Left lung (tissue), 4 donors: ENCODE measurements at regions not wholly inside any gene's neighbourhood (a gene's known extent, or its start where the extent isn't known, plus 50 kb on each side); places are given as distances from the start of the nearest gene placed in this dataset.

Experiments
- ATAC-seq: fragments of 200-7000 bp; cut with Tn5 transposase; one replicate; pipeline ENCODE4 v1.9.1; 2020; ENCODE audit warnings: moderate library complexity
- DNase-seq, 4 donors: peaks; one replicate each; pipeline ENCODE4 v3.0.0-alpha.2; 2013 to 2020
- H3K27ac ChIP-seq, 2 donors: fragments of 200-600 bp; sonication (generic) in 1 of 2; one replicate each; pipeline versions ENCODE4 v1.5.0 to v1.8.0; 2020 to 2021
- H3K27me3 ChIP-seq, 2 donors: fragments of 200-600 bp; sonication (generic) in 1 of 2; one replicate each; pipeline versions ENCODE4 v1.5.0 to v1.8.0; 2020 to 2021
- H3K36me3 ChIP-seq, 2 donors: fragments of 200-600 bp; sonication (generic) in 1 of 2; one replicate each; pipeline versions ENCODE4 v1.5.0 to v1.8.0; 2020 to 2021
- H3K4me1 ChIP-seq, 2 donors: fragments of 200-600 bp; one replicate each; pipeline ENCODE4 v1.8.0; 2021
- H3K4me3 ChIP-seq, 2 donors: fragments of 200-600 bp; sonication (generic) in 1 of 2; one replicate each; pipeline versions ENCODE4 v1.5.0 to v1.8.0; 2020 to 2021; ENCODE audit warnings: mild to moderate bottlenecking in 1 of 2
- H3K9me3 ChIP-seq, 2 donors: fragments of 200-600 bp; sonication (generic) in 1 of 2; one replicate each; pipeline versions ENCODE4 v1.5.0 to v1.8.0; 2020 to 2021
- intact Hi-C, 2 donors: fragments of 100-400 bp; cut with DNase I; formaldehyde crosslinking; loops; one replicate each; pipeline versions ENCODE4 v1.11.2 to v1.14.2; 2022
- TF ChIP-seq, protein P1 (sequence below), 2 donors: fragments of 200-600 bp; sonication (generic) in 1 of 2; IDR thresholded peaks; one replicate each; pipeline versions ENCODE4 v1.5.0 to v1.8.0; 2021; ENCODE audit warnings: antibody characterized with exemption in 2 of 2
- donor health status: DM: no; HTN: yes; CAD: no.
- donor health status: DM: no; HTN: no; CAD: no.

DNA sequence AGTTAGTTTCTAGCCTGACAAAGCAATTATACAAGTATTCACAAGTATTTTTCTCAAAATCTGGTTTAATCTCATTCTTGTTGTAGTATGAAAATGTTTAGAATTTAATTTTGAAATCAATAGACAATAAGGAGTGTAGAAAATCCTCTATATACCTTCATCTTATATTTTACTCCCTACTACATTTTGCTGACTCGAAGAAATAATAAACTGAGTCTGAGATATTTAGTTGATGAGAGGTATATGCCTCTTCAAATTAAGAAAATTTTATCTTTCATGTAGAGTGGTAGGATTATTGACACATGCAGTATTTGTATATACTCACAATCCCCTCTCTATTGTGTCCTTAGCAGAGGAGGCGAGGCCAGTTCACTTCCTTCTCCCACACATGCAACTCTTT lies 477.7 kb downstream of the MAN2A1 start:
- TF ChIP-seq, protein P1, sequence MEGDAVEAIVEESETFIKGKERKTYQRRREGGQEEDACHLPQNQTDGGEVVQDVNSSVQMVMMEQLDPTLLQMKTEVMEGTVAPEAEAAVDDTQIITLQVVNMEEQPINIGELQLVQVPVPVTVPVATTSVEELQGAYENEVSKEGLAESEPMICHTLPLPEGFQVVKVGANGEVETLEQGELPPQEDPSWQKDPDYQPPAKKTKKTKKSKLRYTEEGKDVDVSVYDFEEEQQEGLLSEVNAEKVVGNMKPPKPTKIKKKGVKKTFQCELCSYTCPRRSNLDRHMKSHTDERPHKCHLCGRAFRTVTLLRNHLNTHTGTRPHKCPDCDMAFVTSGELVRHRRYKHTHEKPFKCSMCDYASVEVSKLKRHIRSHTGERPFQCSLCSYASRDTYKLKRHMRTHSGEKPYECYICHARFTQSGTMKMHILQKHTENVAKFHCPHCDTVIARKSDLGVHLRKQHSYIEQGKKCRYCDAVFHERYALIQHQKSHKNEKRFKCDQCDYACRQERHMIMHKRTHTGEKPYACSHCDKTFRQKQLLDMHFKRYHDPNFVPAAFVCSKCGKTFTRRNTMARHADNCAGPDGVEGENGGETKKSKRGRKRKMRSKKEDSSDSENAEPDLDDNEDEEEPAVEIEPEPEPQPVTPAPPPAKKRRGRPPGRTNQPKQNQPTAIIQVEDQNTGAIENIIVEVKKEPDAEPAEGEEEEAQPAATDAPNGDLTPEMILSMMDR (IDR thresholded peaks at IDR 0.05), result no peak
- DNase-seq, result no peak
- Histone ChIP-seq H3K36me3 (no peaks in the 10 kb centered on the region), H3K4me3 (no peak overlapping the region), H3K27me3 (no peaks in the 10 kb centered on the region), H3K4me1 (no peaks in the 10 kb centered on the region), H3K9me3 (peaks cover 0 to 23% of the 10 kb centered on the region in 2 donors), H3K27ac (no peak overlapping the region)
- ATAC-seq, result no peak
- intact Hi-C loops, result no loop called here

DNA sequence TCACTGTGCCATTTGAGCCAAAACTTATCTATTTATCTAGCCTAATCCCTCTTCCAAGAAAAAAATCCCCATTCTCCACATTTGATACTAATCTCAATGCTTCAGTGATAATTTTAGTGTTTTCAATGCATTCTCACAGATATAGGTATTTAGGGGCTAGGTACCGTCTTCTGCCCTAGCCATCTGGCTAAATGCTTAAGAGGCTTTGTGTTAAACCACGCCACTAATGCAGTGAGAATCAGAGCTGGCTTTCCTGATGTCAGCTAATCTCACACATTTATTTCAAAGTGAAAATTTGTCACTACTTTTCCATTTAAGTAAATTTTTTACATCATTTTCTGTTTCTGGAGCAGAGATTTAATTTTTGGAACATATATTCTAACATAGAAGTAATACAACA lies 479.7 kb downstream of the MAN2A1 start:
- H3K27me3 ChIP-seq, result no peaks in the 10 kb centered on the region
- H3K4me3 ChIP-seq, result no peak overlapping the region
- peaks cover 0 to 23% of the 10 kb centered on the region in 2 donors for H3K9me3 ChIP-seq
- ATAC-seq, result no peak
- no peak overlapping the region for H3K27ac ChIP-seq
- TF ChIP-seq, protein P1 (IDR thresholded peaks at IDR 0.05), result no peak
- H3K36me3 ChIP-seq, result no peaks in the 10 kb centered on the region
- DNase-seq, result no peak
- H3K4me1 ChIP-seq, result no peaks in the 10 kb centered on the region
- intact Hi-C loops, result no loop called here

GRCh38 chr5:110177729-110178128 lies 488.0 kb downstream of the MAN2A1 start:
- Histone ChIP-seq H3K9me3 (no peaks in the 10 kb centered on the region), H3K27ac (no peak overlapping the region), H3K4me1 (no peaks in the 10 kb centered on the region), H3K36me3 (no peaks in the 10 kb centered on the region), H3K4me3 (no peak overlapping the region), H3K27me3 (no peaks in the 10 kb centered on the region)
- ATAC-seq (peak; percentile 38), DNase-seq (no peak)
- intact Hi-C loops, result no loop called here
- TF ChIP-seq, protein P1 (IDR thresholded peaks at IDR 0.05), result no peak

GRCh38 chr5:110179321-110179720 lies 489.6 kb downstream of the MAN2A1 start:
- Histone ChIP-seq H3K27ac (no peak overlapping the region), H3K4me3 (no peak overlapping the region), H3K27me3 (no peaks in the 10 kb centered on the region), H3K4me1 (no peaks in the 10 kb centered on the region), H3K9me3 (no peaks in the 10 kb centered on the region), H3K36me3 (no peaks in the 10 kb centered on the region)
- intact Hi-C loops, result no loop called here
- TF ChIP-seq, protein P1 (IDR thresholded peaks at IDR 0.05), result no peak
- ATAC-seq (no peak), DNase-seq (no peak)

DNA sequence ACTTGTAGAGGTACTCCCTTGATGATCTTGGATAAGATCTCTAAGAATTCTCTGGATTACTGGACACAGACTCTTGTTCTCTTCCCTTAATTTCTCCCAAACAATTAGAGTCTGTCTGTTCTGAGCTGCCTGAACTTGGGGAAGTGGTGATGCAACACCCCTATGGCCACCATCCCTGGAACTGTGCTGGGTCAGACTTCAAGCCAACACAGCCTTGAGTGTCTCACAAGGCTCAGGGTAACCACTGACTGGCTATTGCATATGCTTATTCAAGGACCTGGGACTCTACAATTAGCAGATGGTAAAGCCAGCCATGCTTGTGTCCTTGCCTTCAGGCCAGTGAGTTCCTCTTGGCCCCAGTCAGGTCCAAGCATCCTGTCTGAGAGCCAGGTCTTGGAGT lies 504.5 kb downstream of the MAN2A1 start:
- Histone ChIP-seq H3K27ac (no peak overlapping the region), H3K9me3 (no peaks in the 10 kb centered on the region), H3K4me1 (no peaks in the 10 kb centered on the region), H3K4me3 (no peak overlapping the region), H3K27me3 (no peaks in the 10 kb centered on the region), H3K36me3 (no peaks in the 10 kb centered on the region)
- DNase-seq (no peak), ATAC-seq (no peak)
- TF ChIP-seq, protein P1 (IDR thresholded peaks at IDR 0.05), result no peak
- intact Hi-C loops, result no loop called here
